ENCODE measurements at regions not wholly inside any gene's neighbourhood (a gene's known extent, or its start where the extent isn't known, plus 50 kb on each side); places are given as distances from the start of the nearest gene placed in this dataset.
A peak's percentile ranks its signal among the peaks of the same experiment; 100 is the strongest.
"Not testable (repeated sequence)": the region's sequence is repeated elsewhere in the genome, so short reads cannot be mapped to it uniquely, and the experiment has no call there.

DNA sequence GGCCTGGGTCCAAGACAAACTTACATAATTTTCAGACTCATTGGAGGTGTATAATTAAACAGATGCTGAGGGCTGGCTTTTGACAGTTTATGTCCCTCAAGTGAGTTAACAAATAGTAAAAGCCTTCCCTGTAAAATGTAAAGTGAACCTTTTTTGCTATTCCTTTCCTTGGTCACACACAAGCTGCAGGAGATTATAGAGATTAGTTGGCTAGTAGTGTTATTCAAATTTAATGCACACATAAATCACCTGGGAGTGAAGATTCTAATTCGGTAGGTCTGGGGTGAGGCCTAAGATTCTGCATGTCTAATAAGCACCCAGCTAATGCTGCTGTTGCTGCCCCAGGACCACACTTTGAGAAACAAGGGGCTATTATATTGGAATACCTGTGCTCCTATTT, 206.2 kb upstream of the SSTR1 start:
- DNase-seq = no peak

- DNase-seq = no peak
These were observed 203.7 kb upstream of the SSTR1 start for GRCh38 chr14:38003746-38004609.

GRCh38 chr14:38004610-38004879, 203.2 kb upstream of the SSTR1 start:
- DNase-seq = no peak

- DNase-seq = not testable (repeated sequence)
These were observed 196.5 kb upstream of the SSTR1 start for GRCh38 chr14:38011156-38011555.

DNA sequence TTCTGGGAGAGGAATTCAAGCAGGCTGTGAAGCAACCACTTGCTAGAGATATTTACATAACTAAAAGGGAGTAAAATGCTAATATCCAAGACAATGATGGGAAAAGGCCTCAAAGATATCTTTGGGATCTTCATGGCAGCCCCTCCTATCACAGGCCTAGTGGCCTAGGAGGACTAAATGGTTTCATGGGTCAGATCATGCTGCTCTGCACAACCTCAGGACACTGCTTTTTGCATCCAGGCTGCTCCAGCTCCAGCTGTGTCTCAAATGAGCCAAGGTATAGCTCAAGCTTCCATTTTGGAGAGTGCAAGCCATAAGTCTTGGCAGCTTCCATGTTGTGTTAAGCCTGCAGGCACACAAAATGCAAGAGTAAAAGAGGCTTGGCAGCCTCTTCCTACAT, 195.6 kb upstream of the SSTR1 start:
- DNase-seq = no peak

- peak; percentile 7 for DNase-seq
These were observed 191.2 kb upstream of the SSTR1 start for GRCh38 chr14:38016497-38016896.

- DNase-seq = no peak
These were observed 185.8 kb upstream of the SSTR1 start for GRCh38 chr14:38021861-38022260.

DNA sequence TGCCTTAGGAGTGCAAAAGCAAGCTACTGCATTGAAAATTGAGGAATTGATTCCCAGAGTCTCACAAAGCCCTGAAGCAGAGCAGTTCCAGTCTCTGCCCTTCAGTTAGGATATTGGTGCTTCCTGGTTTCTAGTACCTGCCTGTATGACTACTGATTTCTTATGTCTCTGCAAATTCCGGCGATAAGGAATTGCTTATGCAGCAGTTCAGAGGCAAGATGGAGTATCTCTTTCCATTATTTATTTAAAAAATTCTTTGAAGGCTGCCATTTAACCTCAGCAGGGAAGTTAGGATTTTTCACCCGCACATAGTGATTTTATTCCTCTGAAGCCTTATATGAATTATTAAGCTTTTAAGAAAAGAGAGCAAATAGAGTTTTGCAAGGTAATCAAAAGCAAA, 184.9 kb upstream of the SSTR1 start:
- no peak for DNase-seq

DNA sequence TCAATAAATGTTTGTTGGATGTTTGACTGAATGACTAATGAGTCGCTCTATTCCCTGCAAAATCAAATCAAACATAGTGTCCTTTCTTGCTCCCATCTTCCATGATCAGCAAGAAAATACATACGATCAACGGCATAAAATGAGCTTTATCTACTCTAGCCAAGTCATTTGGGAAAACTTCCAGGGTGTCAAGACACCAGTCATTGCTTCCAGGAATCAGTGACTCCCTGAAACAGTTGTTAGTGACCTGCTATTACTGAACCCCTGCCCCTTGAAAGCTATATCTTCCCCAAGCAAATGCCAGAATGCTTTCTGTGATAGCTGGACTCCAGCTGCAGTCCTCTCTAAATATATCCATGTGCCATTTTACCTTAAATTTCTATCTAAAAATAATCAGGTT, 169.5 kb upstream of the SSTR1 start:
- no peak for DNase-seq

DNA sequence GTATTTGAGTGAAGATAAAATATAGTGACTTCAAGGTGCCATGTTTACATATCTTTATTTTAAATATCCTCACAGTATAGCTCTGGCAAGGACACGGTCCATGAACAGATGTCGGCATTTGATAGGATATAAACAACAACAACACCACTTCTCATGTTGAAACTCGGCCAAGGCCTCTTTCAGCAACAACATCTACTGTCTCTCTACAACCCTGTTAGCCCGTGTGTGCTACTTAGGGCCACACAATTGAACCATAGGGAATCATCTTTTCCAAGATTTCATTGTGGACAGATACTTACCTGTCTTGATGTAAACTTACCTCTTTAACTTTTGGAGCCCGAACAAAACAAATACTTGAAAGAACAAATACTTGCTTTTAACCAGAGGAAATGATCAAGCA, 168.7 kb upstream of the SSTR1 start:
- DNase-seq = no peak

DNA sequence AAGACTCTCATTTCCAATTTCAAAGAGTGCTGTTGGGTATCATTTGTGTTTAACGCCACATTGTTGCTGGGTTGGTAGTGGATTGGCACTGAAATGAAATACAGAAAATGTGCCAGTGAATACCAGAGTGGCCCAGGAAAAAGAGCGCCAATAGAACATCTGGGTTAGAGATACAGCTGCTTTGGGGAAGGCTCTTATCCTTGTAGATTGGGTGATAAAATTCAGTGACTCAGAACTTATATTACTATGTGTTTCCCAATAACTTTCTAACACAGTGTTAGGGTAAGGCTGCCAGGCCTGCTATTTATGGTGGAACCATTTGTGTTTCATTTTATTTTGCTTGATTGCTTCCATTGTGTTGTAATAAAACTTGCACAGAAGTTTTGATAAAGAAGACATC, 168.2 kb upstream of the SSTR1 start:
- no peak for DNase-seq

GRCh38 chr14:38040411-38040810, 167.3 kb upstream of the SSTR1 start:
- no peak for DNase-seq

- DNase-seq = no peak
These were observed 165.4 kb upstream of the SSTR1 start for GRCh38 chr14:38042322-38042721.

DNA sequence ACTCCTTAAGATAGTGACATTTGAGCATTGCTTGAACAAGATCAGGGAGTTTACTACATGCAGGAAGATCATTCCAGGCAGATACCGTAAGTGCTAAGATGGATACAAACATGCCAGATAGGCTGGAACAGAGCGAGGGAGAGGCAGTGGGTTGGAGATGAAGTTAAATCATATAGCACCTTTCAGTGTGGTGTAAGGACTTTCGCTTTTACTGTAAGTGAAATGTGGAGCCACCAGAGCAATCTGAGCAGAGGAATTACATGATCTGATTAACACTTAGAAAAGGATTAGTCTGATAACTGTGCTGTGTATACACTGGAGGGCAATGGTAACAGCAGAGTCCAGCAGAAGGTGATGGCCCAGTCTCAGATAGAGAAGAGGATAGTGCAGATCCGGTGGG, 163.0 kb upstream of the SSTR1 start:
- DNase-seq = no peak

GRCh38 chr14:38045461-38045860, 162.2 kb upstream of the SSTR1 start:
- no peak for DNase-seq

GRCh38 chr14:38046160-38046559, 161.5 kb upstream of the SSTR1 start:
- DNase-seq = no peak

DNA sequence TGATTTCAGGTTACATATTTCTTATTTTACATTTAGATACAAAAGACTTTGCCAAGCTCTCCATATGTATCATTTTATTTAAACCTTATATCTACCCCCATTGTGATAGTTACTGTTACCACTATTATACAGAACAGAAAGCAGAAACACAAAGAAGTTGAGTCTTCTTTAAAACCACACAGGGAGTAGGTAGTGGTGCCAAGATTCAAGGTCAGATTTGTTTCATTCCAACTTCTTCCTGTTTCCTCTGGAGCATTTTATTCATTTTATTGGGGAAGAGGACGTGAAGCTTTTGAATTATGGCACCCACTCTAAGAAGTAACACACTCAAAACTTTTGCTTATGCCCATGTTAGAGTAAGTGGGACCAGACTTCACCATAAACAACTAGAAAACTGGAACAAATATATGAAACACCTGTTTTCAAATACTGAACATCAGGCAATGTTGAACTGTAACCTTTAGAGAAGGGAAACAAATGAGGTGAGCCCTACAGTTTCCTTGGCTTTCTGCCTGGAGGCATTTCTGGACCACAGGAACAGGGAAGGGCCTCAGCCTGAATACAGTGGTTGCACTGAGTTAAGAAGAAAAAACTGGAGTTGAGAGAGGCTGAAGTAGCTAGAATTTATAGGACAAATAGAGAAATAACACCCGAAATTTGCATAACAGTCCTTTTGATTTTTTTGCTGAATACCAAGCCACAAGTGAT, 160.4 kb upstream of the SSTR1 start:
- no peak for DNase-seq

GRCh38 chr14:38053666-38054065, 154.0 kb upstream of the SSTR1 start:
- no peak for DNase-seq

DNA sequence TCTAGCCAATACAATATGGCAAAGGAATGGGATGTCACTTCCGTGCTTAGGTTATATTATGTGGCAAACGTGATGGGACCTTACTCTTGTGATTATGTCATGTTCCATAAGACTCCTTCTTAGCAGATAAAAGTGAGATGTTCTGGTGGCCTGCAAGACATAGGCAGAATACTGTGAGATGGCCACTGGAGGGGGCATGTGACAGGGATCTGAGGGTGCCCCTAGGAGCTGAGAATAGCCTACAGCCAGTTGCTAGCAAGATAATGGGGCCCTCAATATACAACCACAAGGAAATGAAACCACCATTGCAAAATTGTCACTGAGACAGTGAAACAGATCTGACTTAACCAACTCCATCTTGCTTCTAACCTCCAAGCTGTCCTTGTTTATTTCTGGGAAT, 151.4 kb upstream of the SSTR1 start:
- peak; percentile 74 for DNase-seq

DNA sequence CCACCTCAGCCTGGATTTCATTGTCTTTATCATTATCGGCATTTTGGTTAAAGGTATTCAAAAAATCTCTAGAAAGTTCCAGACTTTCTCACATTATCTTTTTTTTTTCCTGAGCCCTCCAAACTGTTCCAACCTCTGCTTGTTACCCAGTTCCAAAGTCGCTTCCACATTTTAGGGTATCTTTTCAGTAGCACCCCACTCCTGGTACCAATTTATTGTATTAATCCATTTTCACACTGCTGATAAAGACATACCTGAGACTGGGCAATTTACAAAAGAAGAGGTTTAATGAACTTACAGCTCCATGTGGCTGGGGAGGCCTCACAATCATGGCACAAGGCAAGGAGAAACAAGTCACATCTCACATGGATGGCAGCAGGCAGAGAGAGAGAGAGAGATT, 145.5 kb upstream of the SSTR1 start:
- not testable (repeated sequence) for DNase-seq

- DNase-seq = no peak
These were observed 143.9 kb upstream of the SSTR1 start for GRCh38 chr14:38063711-38064320.

- peak; percentile 59 for DNase-seq
These were observed 142.5 kb upstream of the SSTR1 start for GRCh38 chr14:38065106-38065762.

- no peak for DNase-seq
These were observed 137.6 kb upstream of the SSTR1 start for GRCh38 chr14:38070061-38070588.
